Mammary epithelial cell (primary cell): ENCODE measurements at regions not wholly inside any gene's neighbourhood (a gene's known extent, or its start where the extent isn't known, plus 50 kb on each side); places are given as distances from the start of the nearest gene placed in this dataset.

ENCODE experiments used
- CTCF ChIP-seq, 2 donors: IDR thresholded peaks in 1 of 2; conservative IDR thresholded peaks in 1 of 2; 2 replicates each; pipeline ENCODE4 v1.5.1; 2011 to 2012; ENCODE audit warnings: inconsistent platforms in 2 of 2, low read length in 2 of 2, mild to moderate bottlenecking in 2 of 2, control low read depth in 1 of 2, low read depth in 1 of 2; ENCODE audit not compliant: insufficient read depth in 1 of 2; ENCODE audit errors: extremely low read depth in 1 of 2
- EZH2 ChIP-seq: IDR thresholded peaks from 2 replicates; pipeline ENCODE4 v1.6.1; 2012; ENCODE audit warnings: low read length, inconsistent platforms, borderline replicate concordance

DNA sequence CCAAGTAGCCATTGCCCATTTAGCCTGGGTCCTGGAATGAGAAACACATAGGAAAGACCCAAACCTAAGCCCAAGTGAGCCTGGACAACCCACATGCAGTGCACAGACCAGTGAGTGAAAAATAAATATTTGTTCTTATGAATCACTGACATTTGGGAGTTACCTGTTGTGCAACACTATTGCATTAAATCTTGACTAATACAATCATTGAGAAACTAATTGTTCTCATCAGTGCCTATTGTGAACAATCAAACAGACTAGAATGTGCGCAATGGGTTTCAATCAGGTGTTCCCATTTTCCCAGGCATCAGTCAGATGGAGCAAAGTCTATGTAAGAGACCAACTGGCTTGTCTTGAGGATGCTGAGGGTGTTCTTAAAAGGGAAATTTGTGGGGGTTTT lies 54.7 kb upstream of the CNOT10 start:
- TF ChIP-seq CTCF (conservative IDR thresholded peaks at IDR 0.05 in 1 of 2, IDR thresholded peaks at IDR 0.05 in 1 of 2; ENCODE audit: extremely low read depth in 1 of 2, insufficient read depth in 1 of 2, low read depth in 1 of 2, low read length in 2 of 2), result no peak
- no peak for TF ChIP-seq EZH2
